ENCODE measurements at regions not wholly inside any gene's neighbourhood (a gene's known extent, or its start where the extent isn't known, plus 50 kb on each side); places are given as distances from the start of the nearest gene placed in this dataset.

DNA sequence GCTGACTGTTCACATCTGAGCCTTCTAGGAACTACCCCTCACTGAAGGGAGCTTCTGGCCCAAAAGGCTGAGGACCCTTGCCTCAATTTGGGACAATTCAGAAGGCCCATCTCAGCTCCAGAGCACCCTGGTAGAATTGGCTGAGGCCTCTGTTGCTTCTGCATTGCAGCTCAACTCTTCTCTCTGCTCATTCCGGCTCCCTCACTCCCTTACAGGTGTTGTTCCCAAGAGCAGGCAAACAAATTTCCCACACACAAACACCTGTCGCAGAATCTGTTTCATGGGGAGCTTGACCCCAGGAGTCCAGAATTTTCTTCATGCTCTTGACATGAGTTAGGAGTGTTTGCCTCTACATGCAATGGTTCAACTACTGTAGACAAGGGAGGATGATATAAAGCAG lies 78.7 kb downstream of the CRYGS start:
- POLR2A ChIA-PET: no interaction called here
- no peak overlapping the region for H3K4me3 Mint-ChIP-seq
- no peaks in the 10 kb centered on the region for H3K27me3 Mint-ChIP-seq
- CTCF ChIA-PET: no interaction called here
- DNase-seq: no peak
- no peak overlapping the region for H3K27ac Mint-ChIP-seq
- no peaks in the 10 kb centered on the region for H3K9me3 Mint-ChIP-seq
- H3K36me3 Mint-ChIP-seq (ENCODE audit: low read depth): no peaks in the 10 kb centered on the region
- H3K4me1 Mint-ChIP-seq: no peaks in the 10 kb centered on the region

DNA sequence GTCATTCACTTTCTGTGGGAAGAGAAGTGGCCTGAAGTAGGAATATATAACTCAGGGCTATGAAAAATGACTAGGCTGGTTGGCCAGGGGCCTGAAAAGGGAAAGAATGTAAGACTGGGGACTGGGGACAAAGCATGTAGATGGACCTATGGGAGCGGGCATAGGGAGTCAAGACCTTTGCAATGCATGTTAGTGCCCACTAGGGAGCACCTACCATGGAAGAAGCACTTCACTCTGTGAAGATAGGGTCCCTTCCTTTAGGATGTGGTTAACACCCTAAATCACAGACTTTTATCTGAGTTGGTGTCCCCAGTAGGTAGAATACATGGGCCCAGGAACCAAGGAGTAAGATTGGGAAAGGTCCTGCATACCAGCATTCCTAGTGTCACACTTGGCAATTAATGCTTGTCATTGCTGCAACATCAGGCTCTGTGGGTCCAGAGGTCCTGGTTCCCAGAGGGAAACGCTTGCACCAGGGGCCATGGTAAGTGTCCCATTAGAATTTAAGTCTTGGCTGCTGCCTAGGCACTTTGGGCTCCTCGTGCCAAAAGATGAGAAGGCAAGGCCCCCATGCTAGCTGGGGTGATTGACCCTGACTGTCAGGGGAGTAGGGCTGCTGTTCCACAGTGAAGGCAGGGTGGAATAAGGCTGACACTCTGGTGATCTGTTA lies 79.6 kb downstream of the CRYGS start:
- POLR2A ChIA-PET: no interaction called here
- no peaks in the 10 kb centered on the region for H3K4me1 Mint-ChIP-seq
- no peaks in the 10 kb centered on the region for H3K36me3 Mint-ChIP-seq (ENCODE audit: low read depth)
- H3K27me3 Mint-ChIP-seq: peaks cover 3% of the 10 kb centered on the region
- no peak overlapping the region for H3K4me3 Mint-ChIP-seq
- no peak overlapping the region for H3K27ac Mint-ChIP-seq
- no peaks in the 10 kb centered on the region for H3K9me3 Mint-ChIP-seq
- CTCF ChIA-PET: interaction anchor here (1.4 kb wide), 1 partner anchor 76 kb away, joined by 5 read pairs; no protein-coding TSS in a partner anchor
- no peak for DNase-seq

DNA sequence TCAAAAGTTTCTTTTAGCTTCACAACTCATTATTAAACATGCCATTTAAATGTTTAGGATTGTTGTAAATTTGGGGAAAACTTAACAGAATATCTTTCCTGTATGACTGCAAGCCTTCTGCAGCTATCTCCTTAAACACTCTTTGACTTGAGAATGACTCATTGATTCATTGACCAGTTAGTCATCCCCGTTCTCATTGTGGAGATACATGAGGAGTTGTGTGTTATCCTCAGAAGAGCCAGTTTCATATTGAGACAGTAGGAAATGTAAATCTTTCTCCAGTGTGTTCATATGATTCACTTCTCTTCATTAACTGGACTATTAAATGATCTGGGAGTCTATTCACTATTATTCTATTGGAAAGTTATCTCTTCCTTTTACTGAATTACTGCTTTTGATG lies 83.0 kb downstream of the CRYGS start:
- POLR2A ChIA-PET: no interaction called here
- CTCF ChIA-PET: interaction anchor here (1.2 kb wide), 2 partner anchors 58 to 79 kb away, joined by 3 read pairs; no protein-coding TSS in a partner anchor
- no peaks in the 10 kb centered on the region for H3K9me3 Mint-ChIP-seq
- no peaks in the 10 kb centered on the region for H3K4me1 Mint-ChIP-seq
- no peaks in the 10 kb centered on the region for H3K36me3 Mint-ChIP-seq (ENCODE audit: low read depth)
- DNase-seq: no peak
- H3K27ac Mint-ChIP-seq: no peak overlapping the region
- peaks cover 3% of the 10 kb centered on the region for H3K27me3 Mint-ChIP-seq
- H3K4me3 Mint-ChIP-seq: no peak overlapping the region

DNA sequence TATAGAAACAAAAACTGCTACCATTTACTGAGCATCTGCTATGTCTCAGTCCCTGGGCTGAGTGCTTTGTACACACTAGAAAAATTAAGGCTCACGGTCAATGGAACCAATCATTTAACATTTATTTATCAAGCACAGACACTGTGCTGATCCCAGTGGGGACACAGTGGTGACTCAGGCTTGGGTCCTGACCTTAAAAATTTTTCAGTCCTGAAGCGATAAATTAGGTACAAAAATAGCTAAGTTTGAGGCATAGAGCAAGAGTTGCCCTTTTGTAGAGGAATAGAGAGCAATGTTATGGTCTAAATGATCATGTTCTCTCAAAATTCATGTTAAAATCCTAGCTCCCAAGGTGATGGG lies 85.1 kb downstream of the CRYGS start:
- POLR2A ChIA-PET: no interaction called here
- no peak overlapping the region for H3K27ac Mint-ChIP-seq

DNA sequence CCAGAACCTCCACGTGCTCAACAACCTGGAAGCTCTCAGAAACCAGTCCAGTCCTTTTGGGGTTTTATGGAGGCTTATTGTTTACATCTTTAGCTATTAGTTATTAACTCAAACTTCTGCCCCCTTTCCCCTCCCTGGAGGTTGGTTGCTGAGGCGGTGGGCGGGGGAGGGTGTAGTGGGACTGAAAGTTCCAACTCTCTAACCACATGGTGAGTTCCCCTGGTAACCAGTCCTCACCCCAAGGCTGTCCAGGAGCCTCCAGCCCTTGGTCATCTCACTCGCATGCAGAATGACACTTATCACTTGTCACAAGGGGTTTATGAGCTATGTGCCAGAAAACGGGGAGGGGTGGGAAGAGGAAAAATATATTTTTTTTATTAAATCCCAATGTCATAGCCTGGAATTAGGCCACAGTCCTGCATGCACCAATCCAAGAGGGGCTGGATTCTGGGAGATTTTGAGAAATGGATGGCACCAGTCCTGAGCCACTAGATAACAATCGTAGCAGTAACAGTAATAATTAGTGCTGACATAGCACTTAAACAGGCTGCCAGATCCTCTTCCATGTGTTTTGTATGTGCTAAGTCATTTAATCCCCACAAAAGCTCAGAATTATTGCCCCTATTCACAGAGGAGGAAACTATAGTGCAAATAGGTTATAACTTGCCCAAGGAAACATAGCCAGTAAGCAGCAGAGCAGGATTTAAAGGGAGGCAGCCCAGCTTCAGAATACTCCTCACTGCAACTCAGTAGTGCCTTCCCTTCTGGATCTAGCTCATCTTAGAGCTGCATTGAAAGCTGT lies 85.7 kb downstream of the CRYGS start:
- Mint-ChIP-seq H3K36me3 (ENCODE audit: low read depth) (no peaks in the 10 kb centered on the region), H3K27ac (no peak overlapping the region), H3K9me3 (no peaks in the 10 kb centered on the region), H3K27me3 (peaks cover 5% of the 10 kb centered on the region), H3K4me1 (no peaks in the 10 kb centered on the region), H3K4me3 (no peak overlapping the region)
- ChIA-PET POLR2A (no interaction called here), CTCF (no interaction called here)
- DNase-seq: no peak

More for the DNA sequence above, 85.1 kb downstream of the CRYGS start:
- Mint-ChIP-seq H3K36me3 (ENCODE audit: low read depth) (no peaks in the 10 kb centered on the region), H3K9me3 (no peaks in the 10 kb centered on the region), H3K27me3 (peaks cover 5% of the 10 kb centered on the region), H3K4me1 (no peaks in the 10 kb centered on the region), H3K4me3 (no peak overlapping the region)
- CTCF ChIA-PET: no interaction called here
- no peak for DNase-seq

DNA sequence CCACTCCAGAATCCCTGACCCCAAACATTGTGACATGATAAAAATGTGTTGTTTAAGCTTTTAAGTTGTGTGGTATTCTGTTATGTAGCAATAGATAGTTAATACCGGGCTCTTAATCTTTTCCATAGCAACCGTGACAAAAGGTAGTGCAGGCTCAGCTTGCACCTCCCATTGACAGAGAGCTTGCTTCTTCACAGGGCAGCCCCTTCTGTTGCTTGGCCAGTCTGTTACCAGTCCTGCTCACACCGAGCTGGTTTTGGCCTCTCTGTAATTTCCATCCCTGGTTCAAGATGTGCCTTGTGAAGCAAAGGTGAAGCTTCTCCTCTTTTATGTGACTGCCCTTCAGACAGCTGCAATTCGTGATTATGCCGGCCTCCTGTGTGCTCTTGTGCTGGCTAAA lies 86.9 kb downstream of the CRYGS start:
- ChIA-PET CTCF (no interaction called here), POLR2A (no interaction called here)
- Mint-ChIP-seq H3K4me1 (no peaks in the 10 kb centered on the region), H3K27me3 (peaks cover 5% of the 10 kb centered on the region), H3K9me3 (no peaks in the 10 kb centered on the region), H3K36me3 (ENCODE audit: low read depth) (no peaks in the 10 kb centered on the region), H3K4me3 (no peak overlapping the region), H3K27ac (no peak overlapping the region)
- DNase-seq: no peak

DNA sequence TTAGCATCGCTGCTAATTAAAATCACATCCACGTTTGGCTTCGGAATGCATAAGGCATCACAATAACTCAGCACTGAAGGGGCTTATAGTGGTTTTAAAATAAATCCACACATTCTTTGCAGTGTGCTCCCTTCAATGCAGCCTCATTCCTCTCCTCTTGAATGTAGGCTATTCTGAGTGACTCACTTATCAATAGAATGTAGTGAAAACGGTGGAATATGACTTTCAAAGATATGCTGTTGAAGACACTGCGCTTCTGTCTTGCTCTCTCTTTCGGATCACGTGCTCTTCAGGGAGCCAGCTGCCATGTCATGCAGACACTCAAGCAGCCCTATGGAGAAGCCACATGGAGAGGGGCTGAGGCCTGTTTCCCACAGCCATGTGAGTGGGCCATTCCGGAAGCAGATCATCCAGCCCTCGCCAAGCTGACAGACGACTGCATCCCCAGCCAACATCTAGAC lies 87.4 kb downstream of the CRYGS start:
- H3K27ac Mint-ChIP-seq: no peak overlapping the region
- ChIA-PET POLR2A (no interaction called here), CTCF (no interaction called here)
- H3K4me3 Mint-ChIP-seq: no peak overlapping the region
- H3K36me3 Mint-ChIP-seq (ENCODE audit: low read depth): no peaks in the 10 kb centered on the region
- H3K4me1 Mint-ChIP-seq: no peaks in the 10 kb centered on the region
- DNase-seq: no peak
- no peaks in the 10 kb centered on the region for H3K9me3 Mint-ChIP-seq
- H3K27me3 Mint-ChIP-seq: peaks cover 5% of the 10 kb centered on the region

DNA sequence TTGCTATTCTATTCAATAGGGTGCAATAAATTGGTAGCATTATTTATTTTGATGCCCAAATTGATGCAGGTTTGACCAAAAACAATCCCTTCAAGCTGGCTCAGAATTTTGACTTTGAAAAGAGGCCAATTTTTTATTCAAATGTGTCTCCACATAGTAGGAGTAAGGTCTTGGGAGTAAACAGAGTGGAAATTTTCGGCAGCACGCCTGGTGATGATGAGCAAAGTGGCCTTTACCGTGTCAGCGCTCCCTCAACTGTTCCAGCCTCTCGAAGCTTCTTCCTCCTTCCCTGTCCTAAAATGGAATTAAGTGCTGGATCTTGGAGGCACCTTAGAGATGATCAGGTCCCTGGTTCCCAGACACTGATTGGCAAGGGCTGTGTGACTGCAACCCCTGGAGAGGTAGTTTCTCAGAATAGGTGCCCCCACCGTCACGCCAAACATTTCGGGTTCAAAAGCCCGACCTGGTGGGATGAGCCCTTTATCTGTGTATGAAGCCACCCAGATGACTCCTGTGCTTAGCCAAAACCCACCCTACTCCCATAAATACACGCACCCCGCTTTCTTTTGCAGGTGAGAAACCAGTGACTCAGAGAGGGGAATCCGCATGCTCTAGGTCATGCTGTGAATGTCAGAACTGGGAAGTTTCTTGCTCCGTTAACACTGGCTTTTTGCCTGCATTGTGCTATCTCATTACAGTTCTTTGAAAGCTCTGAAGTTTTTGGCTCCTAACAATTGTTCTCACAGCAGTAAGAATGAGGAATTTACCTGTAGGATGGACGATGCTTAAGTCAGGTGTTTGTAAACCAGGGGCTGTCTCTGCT lies 89.1 kb downstream of the CRYGS start:
- ChIA-PET CTCF (no interaction called here), POLR2A (no interaction called here)
- Mint-ChIP-seq H3K9me3 (no peaks in the 10 kb centered on the region), H3K27me3 (peaks cover 2% of the 10 kb centered on the region), H3K27ac (no peak overlapping the region), H3K4me3 (no peak overlapping the region), H3K4me1 (no peaks in the 10 kb centered on the region), H3K36me3 (ENCODE audit: low read depth) (no peaks in the 10 kb centered on the region)
- no peak for DNase-seq

DNA sequence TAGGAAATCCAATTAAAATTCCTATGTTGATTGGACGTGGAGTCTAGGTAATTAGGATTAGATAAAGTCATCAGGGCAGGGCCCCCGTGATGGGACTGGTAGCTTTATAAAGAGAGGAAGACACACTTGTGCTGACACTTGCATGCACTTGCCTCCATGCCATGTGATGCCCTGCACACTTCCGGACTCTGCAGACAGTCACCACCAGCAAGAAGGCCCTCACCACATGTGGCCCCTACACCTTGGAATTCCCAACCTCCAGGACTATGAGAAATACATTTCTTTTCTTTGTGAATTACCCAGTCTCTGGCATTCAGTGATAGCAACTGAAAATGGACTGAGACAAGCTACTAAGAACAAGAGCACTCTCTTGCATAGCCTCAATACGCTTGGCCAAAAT lies 90.6 kb downstream of the CRYGS start:
- POLR2A ChIA-PET: no interaction called here
- Mint-ChIP-seq H3K9me3 (no peaks in the 10 kb centered on the region), H3K27me3 (peaks cover 3% of the 10 kb centered on the region), H3K27ac (no peak overlapping the region), H3K4me3 (no peak overlapping the region), H3K4me1 (no peaks in the 10 kb centered on the region), H3K36me3 (ENCODE audit: low read depth) (no peaks in the 10 kb centered on the region)
- DNase-seq: no peak
- CTCF ChIA-PET: no interaction called here

DNA sequence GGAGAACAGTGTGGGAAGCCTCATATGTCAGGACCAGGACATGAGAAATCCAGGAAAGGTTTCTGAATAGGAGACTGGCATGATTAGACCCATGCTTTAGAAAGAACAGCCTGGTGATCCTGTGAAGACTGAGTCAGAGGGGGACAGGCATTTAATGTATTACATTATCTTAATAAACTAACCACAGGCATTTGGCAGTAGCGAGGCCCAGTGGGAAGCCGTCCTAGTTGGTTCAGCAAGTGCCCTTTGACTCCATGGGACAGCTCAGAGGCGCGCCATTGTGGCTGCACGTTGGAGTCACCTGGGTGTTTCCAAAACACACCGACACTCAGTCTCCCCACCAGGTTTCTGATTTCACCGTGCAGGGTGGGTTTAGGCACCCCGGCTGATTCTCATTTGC lies 90.5 kb upstream of the DGKG start:
- DNase-seq: no peak
- Mint-ChIP-seq H3K4me1 (no peaks in the 10 kb centered on the region), H3K4me3 (no peak overlapping the region), H3K27ac (no peak overlapping the region), H3K36me3 (ENCODE audit: low read depth) (no peaks in the 10 kb centered on the region), H3K9me3 (no peaks in the 10 kb centered on the region), H3K27me3 (peaks cover 4% of the 10 kb centered on the region)
- ChIA-PET POLR2A (no interaction called here), CTCF (no interaction called here)

DNA sequence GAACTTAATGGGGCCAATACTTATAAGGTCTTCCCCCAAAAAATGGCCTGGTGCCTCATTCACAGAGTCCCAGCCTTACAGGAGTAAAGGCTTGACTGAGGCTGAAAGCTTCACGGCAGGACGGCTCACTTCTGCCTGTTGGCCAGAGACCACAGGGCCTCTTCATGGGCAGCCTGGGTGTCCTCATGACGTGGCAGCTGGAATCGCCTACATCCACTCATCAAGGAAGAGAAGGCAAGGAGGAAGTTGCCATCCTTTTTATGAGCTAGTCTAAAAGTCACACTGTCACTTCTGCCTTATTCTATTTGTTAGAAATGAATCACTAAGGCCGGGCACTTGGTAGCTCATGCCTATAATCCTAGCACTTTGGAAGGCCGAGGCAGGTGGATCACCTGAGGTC lies 89.3 kb upstream of the DGKG start:
- no peak for DNase-seq
- no peaks in the 10 kb centered on the region for H3K36me3 Mint-ChIP-seq (ENCODE audit: low read depth)
- H3K4me1 Mint-ChIP-seq: no peaks in the 10 kb centered on the region
- H3K27me3 Mint-ChIP-seq: peaks cover 7% of the 10 kb centered on the region
- ChIA-PET CTCF (no interaction called here), POLR2A (no interaction called here)
- H3K27ac Mint-ChIP-seq: no peak overlapping the region
- no peak overlapping the region for H3K4me3 Mint-ChIP-seq
- H3K9me3 Mint-ChIP-seq: no peaks in the 10 kb centered on the region

DNA sequence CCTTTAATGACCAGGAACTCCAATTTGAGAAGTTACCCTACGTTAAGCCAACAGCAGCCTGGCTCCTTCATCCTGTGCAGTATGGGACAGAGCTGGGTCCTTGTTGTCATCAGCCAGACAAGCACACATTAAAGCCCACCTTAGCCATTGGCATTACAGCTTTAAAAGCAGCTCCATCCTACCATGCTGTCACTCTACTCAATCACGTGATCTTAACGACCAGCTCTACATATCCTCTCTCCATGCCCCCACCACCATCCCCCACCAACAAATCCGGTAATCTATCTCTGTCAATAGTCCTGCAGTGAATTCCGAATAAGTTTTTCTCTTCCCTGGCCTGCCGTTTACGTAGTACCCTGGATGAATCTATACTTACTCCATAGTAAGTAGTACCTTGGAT lies 82.9 kb upstream of the DGKG start:
- Mint-ChIP-seq H3K27me3 (peaks cover 13% of the 10 kb centered on the region), H3K4me3 (no peak overlapping the region), H3K9me3 (no peaks in the 10 kb centered on the region), H3K27ac (no peak overlapping the region), H3K36me3 (ENCODE audit: low read depth) (no peaks in the 10 kb centered on the region), H3K4me1 (no peaks in the 10 kb centered on the region)
- DNase-seq: no peak
- ChIA-PET POLR2A (no interaction called here), CTCF (interaction anchor here (1.6 kb wide), 1 partner anchor 95 kb away, joined by 7 read pairs; no protein-coding TSS in a partner anchor)

DNA sequence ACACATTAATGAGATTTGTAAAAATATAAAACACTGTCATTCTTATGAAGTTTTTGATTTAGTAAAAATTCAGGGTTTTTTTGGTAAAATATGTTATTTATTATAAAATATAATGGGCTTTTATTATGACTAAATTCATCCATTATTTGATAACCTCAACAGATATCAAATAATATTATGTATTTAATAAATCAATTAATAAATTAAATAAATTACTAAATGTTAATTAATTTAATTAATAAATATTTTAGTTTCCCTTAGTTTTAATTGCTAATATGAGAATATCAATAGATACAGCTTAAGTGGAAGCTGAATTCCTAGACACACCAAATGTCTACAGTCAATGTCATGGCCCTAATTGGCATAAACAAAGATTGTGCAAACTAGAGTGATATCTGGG lies 82.3 kb upstream of the DGKG start:
- DNase-seq: no peak
- Mint-ChIP-seq H3K27me3 (peaks cover 13% of the 10 kb centered on the region), H3K4me3 (no peak overlapping the region), H3K36me3 (ENCODE audit: low read depth) (no peaks in the 10 kb centered on the region), H3K4me1 (no peaks in the 10 kb centered on the region), H3K9me3 (no peaks in the 10 kb centered on the region), H3K27ac (no peak overlapping the region)
- CTCF ChIA-PET: interaction anchor here (1.6 kb wide), 1 partner anchor 96 kb away, joined by 7 read pairs; no protein-coding TSS in a partner anchor
- POLR2A ChIA-PET: no interaction called here
